Esophagus muscularis mucosa (tissue), 4 donors: ENCODE measurements at regions not wholly inside any gene's neighbourhood (a gene's known extent, or its start where the extent isn't known, plus 50 kb on each side); places are given as distances from the start of the nearest gene placed in this dataset.

Source experiments
- DNase-seq: peaks from one replicate; pipeline ENCODE4 v3.0.0-alpha.2; 2017; ENCODE audit errors: extremely low spot score
- H3K27ac ChIP-seq, 4 donors: fragments of 200-600 bp; sonication (generic); replicated peaks in 1 of 4; 1 replicate in 3 of 4; 2 replicates in 1 of 4; pipeline ENCODE4 v1.5.1; 2016 to 2019; ENCODE audit warnings: mild to moderate bottlenecking in 1 of 4
- H3K27me3 ChIP-seq, 4 donors: fragments of 200-600 bp; sonication (generic); one replicate each; pipeline versions ENCODE4 v1.5.1 to v1.6.0; 2016 to 2019
- H3K36me3 ChIP-seq, 4 donors: fragments of 200-600 bp; sonication (generic); one replicate each; pipeline ENCODE4 v1.5.1; 2016 to 2019
- H3K4me1 ChIP-seq, 4 donors: fragments of 200-600 bp; sonication (generic); one replicate each; pipeline ENCODE4 v1.5.1; 2016 to 2019
- H3K4me3 ChIP-seq, 4 donors: fragments of 200-600 bp; sonication (generic); 1 replicate in 2 of 4; 2 replicates in 2 of 4; pipeline ENCODE4 v1.5.1; 2016 to 2019; ENCODE audit warnings: mild to moderate bottlenecking in 4 of 4, moderate library complexity in 1 of 4
- H3K9me3 ChIP-seq, 4 donors: fragments of 200-600 bp; sonication (generic); 1 replicate in 3 of 4; 2 replicates in 1 of 4; pipeline ENCODE4 v1.5.1; 2016 to 2019
- EP300 ChIP-seq: sonication (generic); formaldehyde crosslinking; IDR thresholded peaks from one replicate; pipeline ENCODE4 v1.6.1; 2017; ENCODE audit warnings: antibody characterized with exemption
- POLR2A ChIP-seq: fragments of 450-650 bp; IDR thresholded peaks from one replicate; pipeline ENCODE4 v1.6.1; 2017; ENCODE audit warnings: antibody characterized with exemption, moderate library complexity, mild to moderate bottlenecking, low read depth
- POLR2AphosphoS5 ChIP-seq, 2 donors: sonication (generic); formaldehyde crosslinking; IDR thresholded peaks; one replicate each; pipeline ENCODE4 v1.6.1; 2017; ENCODE audit warnings: antibody characterized with exemption in 2 of 2
- WGBS: methylation state at CpG from one replicate; pipeline ENCODE4 v1.1.5; 2018; 5-methylcytosine and 5-hydroxymethylcytosine counted together
- intact Hi-C: fragments of 100-400 bp; cut with DNase I; formaldehyde crosslinking; loops from one replicate; pipeline ENCODE4 v1.15.1; 2023
- TF ChIP-seq, protein P1 (sequence below), 3 experiments: fragments of 200-600 bp in 2 of 3; fragments of 450-650 bp in 1 of 3; sonication (generic) in 2 of 3; IDR thresholded peaks; one replicate each; pipeline ENCODE4 v1.5.1; 2017 to 2019; ENCODE audit warnings: antibody characterized with exemption in 3 of 3, mild to moderate bottlenecking in 2 of 3, moderate library complexity in 1 of 3

DNA sequence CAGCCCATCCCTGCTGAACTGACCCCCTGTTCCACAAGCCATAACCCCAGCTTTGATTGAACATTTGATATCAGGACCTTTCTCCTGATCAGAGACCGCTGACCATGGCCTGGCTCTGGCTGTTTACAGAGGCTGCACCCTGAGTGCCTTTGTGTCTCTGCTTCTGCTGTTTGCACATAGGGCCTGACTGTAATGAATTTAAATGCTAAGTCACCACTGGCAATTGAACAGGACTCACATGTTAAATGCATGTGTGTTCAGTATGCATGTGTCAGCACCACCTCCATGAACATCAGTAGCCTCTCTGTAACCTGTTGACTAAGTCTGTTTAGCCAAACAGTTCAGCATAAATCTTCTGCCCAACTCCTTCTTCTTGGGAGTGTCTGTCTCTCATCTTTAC lies 690.3 kb downstream of the TMEM121 start:
- TF ChIP-seq, protein P1, sequence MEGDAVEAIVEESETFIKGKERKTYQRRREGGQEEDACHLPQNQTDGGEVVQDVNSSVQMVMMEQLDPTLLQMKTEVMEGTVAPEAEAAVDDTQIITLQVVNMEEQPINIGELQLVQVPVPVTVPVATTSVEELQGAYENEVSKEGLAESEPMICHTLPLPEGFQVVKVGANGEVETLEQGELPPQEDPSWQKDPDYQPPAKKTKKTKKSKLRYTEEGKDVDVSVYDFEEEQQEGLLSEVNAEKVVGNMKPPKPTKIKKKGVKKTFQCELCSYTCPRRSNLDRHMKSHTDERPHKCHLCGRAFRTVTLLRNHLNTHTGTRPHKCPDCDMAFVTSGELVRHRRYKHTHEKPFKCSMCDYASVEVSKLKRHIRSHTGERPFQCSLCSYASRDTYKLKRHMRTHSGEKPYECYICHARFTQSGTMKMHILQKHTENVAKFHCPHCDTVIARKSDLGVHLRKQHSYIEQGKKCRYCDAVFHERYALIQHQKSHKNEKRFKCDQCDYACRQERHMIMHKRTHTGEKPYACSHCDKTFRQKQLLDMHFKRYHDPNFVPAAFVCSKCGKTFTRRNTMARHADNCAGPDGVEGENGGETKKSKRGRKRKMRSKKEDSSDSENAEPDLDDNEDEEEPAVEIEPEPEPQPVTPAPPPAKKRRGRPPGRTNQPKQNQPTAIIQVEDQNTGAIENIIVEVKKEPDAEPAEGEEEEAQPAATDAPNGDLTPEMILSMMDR (IDR thresholded peaks at IDR 0.05), result no peak
- no peak for TF ChIP-seq POLR2A
- no peak for TF ChIP-seq EP300
- no peaks in the 10 kb centered on the region for H3K36me3 ChIP-seq
- peak; percentile 68 for DNase-seq

DNA sequence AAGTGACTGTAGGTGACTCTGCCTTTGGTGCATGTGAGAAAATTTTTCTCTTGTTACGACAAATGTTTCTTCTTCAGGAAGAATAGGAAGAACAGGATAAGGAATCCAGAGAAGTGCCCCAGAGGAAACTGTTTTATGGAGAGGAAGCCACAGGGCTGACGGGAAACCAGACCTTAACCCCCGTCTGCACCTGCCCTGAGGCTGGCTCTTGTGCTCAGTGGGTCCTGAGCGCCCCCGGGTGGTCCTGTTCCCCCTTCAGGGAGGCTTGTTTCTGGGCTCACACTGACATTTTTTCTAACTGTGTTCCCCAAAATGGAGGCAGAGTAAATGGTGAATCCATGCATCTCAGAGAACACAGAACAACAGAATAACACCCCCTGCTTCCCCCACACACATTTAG lies 691.8 kb downstream of the TMEM121 start:
- DNase-seq, result peak; percentile 55
- 41% methylated on average over 5 of the region's 5 CpGs for WGBS
- TF ChIP-seq, protein P1 (IDR thresholded peaks at IDR 0.05), result no peak
- TF ChIP-seq POLR2AphosphoS5 (IDR thresholded peaks at IDR 0.05) (no peak), EP300 (no peak), POLR2A (no peak)
- no peak overlapping the region for H3K4me3 ChIP-seq
- H3K4me1 ChIP-seq, result no peaks in the 10 kb centered on the region
- H3K9me3 ChIP-seq, result no peaks in the 10 kb centered on the region
- H3K36me3 ChIP-seq, result no peaks in the 10 kb centered on the region
- intact Hi-C loops, result no loop called here
- no peak overlapping the region for H3K27ac ChIP-seq
- H3K27me3 ChIP-seq, result peaks cover 0 to 28% (median 0%) of the 10 kb centered on the region in 4 donors

More for the DNA sequence above, 690.3 kb downstream of the TMEM121 start:
- 88% methylated on average over 1 of the region's 1 CpG for WGBS
- no peaks in the 10 kb centered on the region for H3K9me3 ChIP-seq
- no peak overlapping the region for H3K27ac ChIP-seq
- intact Hi-C loops, result no loop called here
- H3K4me1 ChIP-seq, result no peaks in the 10 kb centered on the region
- H3K4me3 ChIP-seq, result no peak overlapping the region
- peaks cover 0 to 33% (median 0%) of the 10 kb centered on the region in 4 donors for H3K27me3 ChIP-seq

DNA sequence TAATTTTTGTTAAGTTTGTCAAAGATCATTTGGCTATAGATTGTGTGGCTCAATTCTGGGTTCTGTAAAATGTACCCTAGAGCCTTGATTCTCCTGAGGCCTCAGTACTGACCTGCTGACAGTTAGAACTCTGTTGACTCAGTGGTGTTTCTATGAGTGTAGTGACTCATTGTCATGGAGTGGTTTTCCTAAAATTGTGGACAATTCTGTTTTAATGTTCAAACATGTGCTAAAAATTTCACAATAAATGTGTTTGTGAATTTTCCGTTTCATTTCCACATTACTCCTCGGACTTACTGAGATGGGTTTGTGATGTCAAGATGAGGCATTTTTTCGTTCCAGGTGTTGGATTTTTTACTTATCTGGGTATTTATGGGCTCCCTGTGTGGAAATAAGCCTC lies 695.9 kb downstream of the TMEM121 start:
- TF ChIP-seq EP300 (no peak), POLR2AphosphoS5 (IDR thresholded peaks at IDR 0.05) (no peak), POLR2A (no peak)
- TF ChIP-seq, protein P1 (IDR thresholded peaks at IDR 0.05), result no peak
- no peak for DNase-seq
- intact Hi-C loops, result no loop called here
- no peak overlapping the region for H3K27ac ChIP-seq
- WGBS, result 52% methylated on average over 3 of the region's 3 CpGs
- peaks cover 0 to 22% (median 0%) of the 10 kb centered on the region in 4 donors for H3K27me3 ChIP-seq
- H3K9me3 ChIP-seq, result no peaks in the 10 kb centered on the region
- no peaks in the 10 kb centered on the region for H3K4me1 ChIP-seq
- no peaks in the 10 kb centered on the region for H3K36me3 ChIP-seq
- no peak overlapping the region for H3K4me3 ChIP-seq

DNA sequence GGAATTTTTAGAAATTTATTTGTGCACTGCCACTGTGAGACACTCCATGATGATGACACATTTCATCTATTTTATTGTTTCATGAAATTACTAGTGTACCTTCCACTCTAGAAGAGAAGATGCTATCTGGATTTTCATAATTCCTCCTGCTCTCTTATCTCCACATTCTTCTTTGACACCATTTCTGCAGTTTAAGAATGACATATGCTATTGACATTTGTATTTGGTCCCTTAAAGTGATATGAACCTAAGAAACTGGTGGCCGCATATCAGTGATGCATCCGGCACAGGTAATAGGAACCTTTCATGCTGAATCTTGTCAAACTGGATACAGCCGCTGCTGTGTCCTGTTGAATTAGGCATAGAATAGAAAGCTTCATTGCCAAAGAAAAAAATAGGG lies 696.3 kb downstream of the TMEM121 start:
- Histone ChIP-seq H3K4me3 (no peak overlapping the region), H3K4me1 (no peaks in the 10 kb centered on the region), H3K27me3 (peaks cover 0 to 22% (median 0%) of the 10 kb centered on the region in 4 donors), H3K27ac (no peak overlapping the region), H3K9me3 (no peaks in the 10 kb centered on the region), H3K36me3 (no peaks in the 10 kb centered on the region)
- WGBS, result 86% methylated on average over 3 of the region's 3 CpGs
- intact Hi-C loops, result no loop called here
- TF ChIP-seq, protein P1 (IDR thresholded peaks at IDR 0.05), result no peak
- TF ChIP-seq EP300 (no peak), POLR2A (no peak), POLR2AphosphoS5 (IDR thresholded peaks at IDR 0.05) (no peak)
- DNase-seq, result no peak

DNA sequence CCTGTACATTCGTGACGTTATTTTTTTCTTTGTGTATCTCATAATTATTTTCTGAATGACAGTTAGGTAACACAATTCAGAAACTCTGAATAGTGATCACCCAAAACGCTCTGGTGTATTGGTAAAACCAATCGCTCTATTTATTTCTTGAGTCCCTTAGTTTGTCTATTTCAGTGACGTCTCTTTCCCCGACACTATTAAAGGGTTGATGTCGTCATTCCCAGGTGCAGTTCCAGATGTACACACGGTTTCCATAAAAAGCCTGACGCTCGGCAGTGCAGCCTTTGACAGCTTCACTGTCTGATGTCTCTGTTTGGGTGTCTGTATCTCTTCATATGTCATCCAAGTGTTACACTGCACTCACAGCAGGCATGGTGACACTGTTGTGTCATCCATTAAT lies 701.4 kb downstream of the TMEM121 start:
- Histone ChIP-seq H3K27ac (no peak overlapping the region), H3K9me3 (no peaks in the 10 kb centered on the region), H3K4me1 (no peaks in the 10 kb centered on the region), H3K36me3 (no peaks in the 10 kb centered on the region), H3K27me3 (peaks cover 0 to 8% (median 0%) of the 10 kb centered on the region in 4 donors), H3K4me3 (no peak overlapping the region)
- DNase-seq, result no peak
- intact Hi-C loops, result no loop called here
- TF ChIP-seq EP300, result no peak
- TF ChIP-seq POLR2AphosphoS5 (IDR thresholded peaks at IDR 0.05), result no peak
- TF ChIP-seq, protein P1 (IDR thresholded peaks at IDR 0.05), result no peak
- TF ChIP-seq POLR2A, result no peak
- 68% methylated on average over 10 of the region's 10 CpGs for WGBS
